Testis (tissue), 2 donors: ENCODE measurements at regions not wholly inside any gene's neighbourhood (a gene's known extent, or its start where the extent isn't known, plus 50 kb on each side); places are given as distances from the start of the nearest gene placed in this dataset.

ENCODE experiments used
- DNase-seq: peaks from one replicate; pipeline ENCODE4 v3.0.0-alpha.2; 2019
- H3K27ac ChIP-seq, 2 donors: fragments of 200-600 bp; sonication (generic); one replicate each; pipeline ENCODE4 v1.5.1; 2019
- H3K27me3 ChIP-seq: fragments of 200-600 bp; sonication (generic); one replicate; pipeline ENCODE4 v1.5.1; 2019
- H3K36me3 ChIP-seq: fragments of 200-600 bp; sonication (generic); one replicate; pipeline ENCODE4 v1.5.1; 2017; ENCODE audit warnings: low read depth; ENCODE audit errors: missing control alignments
- H3K4me1 ChIP-seq: fragments of 200-600 bp; sonication (generic); one replicate; pipeline ENCODE4 v1.5.1; 2019
- H3K4me3 ChIP-seq, 2 donors: fragments of 200-600 bp; sonication (generic); one replicate each; pipeline ENCODE4 v1.5.1; 2017 to 2019
- H3K9me3 ChIP-seq: fragments of 200-600 bp; sonication (generic); one replicate; pipeline ENCODE4 v1.5.1; 2017
- CTCF ChIP-seq, 3 experiments: fragments of 450-650 bp in 2 of 3; fragments of 200-600 bp in 1 of 3; sonication (generic) in 1 of 3; IDR thresholded peaks; one replicate each; pipeline ENCODE4 v1.5.1; 2016 to 2019; ENCODE audit warnings: antibody characterized with exemption in 3 of 3, mild to moderate bottlenecking in 2 of 3, moderate library complexity in 1 of 3
- POLR2A ChIP-seq: fragments of 450-650 bp; IDR thresholded peaks from one replicate; pipeline ENCODE4 v1.6.1; 2017; ENCODE audit warnings: antibody characterized with exemption, mild to moderate bottlenecking, moderate library complexity
- WGBS, 2 donors: methylation state at CpG; one replicate each; pipeline ENCODE4 v1.1.5; 2018; 5-methylcytosine and 5-hydroxymethylcytosine counted together
- intact Hi-C: fragments of 100-400 bp; cut with DNase I; formaldehyde crosslinking; loops from one replicate; pipeline ENCODE4 v1.15.1; 2023; ENCODE audit warnings: low total_unique reads

GRCh38 chr3:43855674-43856299, 165.0 kb downstream of the ABHD5 start:
- Histone ChIP-seq H3K36me3 (no peaks in the 10 kb centered on the region), H3K4me1 (no peaks in the 10 kb centered on the region), H3K27ac (no peak overlapping the region), H3K9me3 (no peaks in the 10 kb centered on the region), H3K27me3 (no peaks in the 10 kb centered on the region), H3K4me3 (no peak overlapping the region)
- TF ChIP-seq CTCF (IDR thresholded peaks at IDR 0.05), result peak in 1 of 3 experiments; percentile 43
- TF ChIP-seq POLR2A, result no peak
- DNase-seq, result peak; percentile 67
- intact Hi-C loops, result no loop called here
- WGBS, 2 donors, result 53 to 73% methylated on average over 2 to 3 of the region's 3 CpGs

GRCh38 chr3:43856351-43856750, 165.6 kb downstream of the ABHD5 start:
- Histone ChIP-seq H3K4me3 (no peak overlapping the region), H3K27ac (no peak overlapping the region), H3K27me3 (no peaks in the 10 kb centered on the region), H3K36me3 (no peaks in the 10 kb centered on the region), H3K9me3 (no peaks in the 10 kb centered on the region), H3K4me1 (no peaks in the 10 kb centered on the region)
- TF ChIP-seq CTCF (IDR thresholded peaks at IDR 0.05) (no peak), POLR2A (no peak)
- no peak for DNase-seq
- intact Hi-C loops, result no loop called here
- 88 to 91% methylated on average over 6 to 7 of the region's 7 CpGs for WGBS, 2 donors

- WGBS, 2 donors, result 78 to 80% methylated on average over 4 to 5 of the region's 5 CpGs
- no peak for TF ChIP-seq CTCF (IDR thresholded peaks at IDR 0.05)
- no peak for TF ChIP-seq POLR2A
- H3K4me3 ChIP-seq, result no peak overlapping the region
- H3K27ac ChIP-seq, result no peak overlapping the region
- H3K4me1 ChIP-seq, result no peaks in the 10 kb centered on the region
- intact Hi-C loops, result no loop called here
- no peak for DNase-seq
- no peaks in the 10 kb centered on the region for H3K9me3 ChIP-seq
- no peaks in the 10 kb centered on the region for H3K27me3 ChIP-seq
- H3K36me3 ChIP-seq, result no peaks in the 10 kb centered on the region
Observed at GRCh38 chr3:43856761-43857160, 166.0 kb downstream of the ABHD5 start.

- Histone ChIP-seq H3K4me1 (no peaks in the 10 kb centered on the region), H3K36me3 (no peaks in the 10 kb centered on the region), H3K27me3 (no peaks in the 10 kb centered on the region), H3K4me3 (no peak overlapping the region), H3K9me3 (no peaks in the 10 kb centered on the region), H3K27ac (no peak overlapping the region)
- intact Hi-C loops, result no loop called here
- DNase-seq, result no peak
- WGBS, 2 donors, result 77 to 78% methylated on average over 6 of the region's 6 CpGs
- TF ChIP-seq POLR2A (no peak), CTCF (IDR thresholded peaks at IDR 0.05) (no peak)
Observed at GRCh38 chr3:43857361-43858293, 166.9 kb downstream of the ABHD5 start.
